ENCODE measurements at regions not wholly inside any gene's neighbourhood (a gene's known extent, or its start where the extent isn't known, plus 50 kb on each side); places are given as distances from the start of the nearest gene placed in this dataset.

GRCh38 chr20:57849521-57850215 is 139.9 kb upstream of the PMEPA1 start:
- H3K9me3 ChIP-seq (ENCODE audit: low read length), result no peaks in the 10 kb centered on the region
- no peak overlapping the region for H3K27ac ChIP-seq (ENCODE audit: low read length)
- H4K20me1 ChIP-seq (ENCODE audit: insufficient read depth, low read depth, low read length), result 0 out of 2 replicates have a peak, but pooled peaks cover 3% of the 10 kb centered on the region
- no peaks in the 10 kb centered on the region for H3K79me2 ChIP-seq (ENCODE audit: low read length)
- H3K4me2 ChIP-seq (ENCODE audit: low read depth, low read length, poor library complexity, severe bottlenecking), result no peak overlapping the region
- H3K27me3 ChIP-seq (ENCODE audit: low read length), result no peaks in the 10 kb centered on the region
- no peak for DNase-seq
- H3K4me3 ChIP-seq (ENCODE audit: low read length), result no peak overlapping the region
- no peaks in the 10 kb centered on the region for H3K9me2 ChIP-seq (replicated peaks; ENCODE audit: insufficient read depth, low read length)
- H3K36me3 ChIP-seq (ENCODE audit: insufficient read depth, low read length), result no peaks in the 10 kb centered on the region
- no peak overlapping the region for H2AFZ ChIP-seq (ENCODE audit: low read length)
- no peak overlapping the region for H3K9ac ChIP-seq (ENCODE audit: low read length)
- H3K4me1 ChIP-seq (ENCODE audit: low read length), result no peaks in the 10 kb centered on the region

DNA sequence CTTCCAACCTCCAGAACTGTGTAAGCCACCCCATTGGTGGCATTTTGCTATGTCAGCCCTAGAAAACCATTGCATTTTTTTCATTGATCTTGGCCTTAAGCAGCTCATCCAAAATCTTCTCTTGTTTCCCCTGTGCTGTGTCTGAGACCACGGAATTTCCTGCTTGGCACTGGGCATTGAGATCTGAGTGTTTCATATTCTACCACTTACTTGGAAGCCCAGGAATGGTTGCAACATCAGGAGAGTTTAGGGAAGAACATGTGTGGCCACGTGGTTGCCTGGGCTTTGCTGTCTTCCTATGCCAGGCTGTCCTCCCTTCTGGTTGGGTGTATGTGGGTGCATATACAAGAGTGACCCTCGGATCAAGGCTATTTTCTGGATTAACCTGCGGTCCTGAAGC is 139.3 kb upstream of the PMEPA1 start:
- Histone ChIP-seq H3K9me3 (ENCODE audit: low read length) (no peaks in the 10 kb centered on the region), H3K27me3 (ENCODE audit: low read length) (no peaks in the 10 kb centered on the region)
- no peak for DNase-seq

GRCh38 chr20:57848282-57848681 is 138.5 kb upstream of the PMEPA1 start:
- no peaks in the 10 kb centered on the region for H3K9me3 ChIP-seq (ENCODE audit: low read length)
- H3K79me2 ChIP-seq (ENCODE audit: low read length), result no peaks in the 10 kb centered on the region
- no peak overlapping the region for H3K27ac ChIP-seq (ENCODE audit: low read length)
- no peaks in the 10 kb centered on the region for H3K9me2 ChIP-seq (replicated peaks; ENCODE audit: insufficient read depth, low read length)
- H3K4me3 ChIP-seq (ENCODE audit: low read length), result no peak overlapping the region
- H3K27me3 ChIP-seq (ENCODE audit: low read length), result no peaks in the 10 kb centered on the region
- H3K9ac ChIP-seq (ENCODE audit: low read length), result no peak overlapping the region
- no peak overlapping the region for H2AFZ ChIP-seq (ENCODE audit: low read length)
- no peaks in the 10 kb centered on the region for H3K4me1 ChIP-seq (ENCODE audit: low read length)
- no peak for DNase-seq
- H3K36me3 ChIP-seq (ENCODE audit: insufficient read depth, low read length), result no peaks in the 10 kb centered on the region
- H3K4me2 ChIP-seq (ENCODE audit: low read depth, low read length, poor library complexity, severe bottlenecking), result no peak overlapping the region
- H4K20me1 ChIP-seq (ENCODE audit: insufficient read depth, low read depth, low read length), result 0 out of 2 replicates have a peak, but pooled peaks cover under 1% of the 10 kb centered on the region

More for the DNA sequence above, 139.3 kb upstream of the PMEPA1 start:
- Histone ChIP-seq H3K9ac (ENCODE audit: low read length) (no peak overlapping the region), H3K27ac (ENCODE audit: low read length) (no peak overlapping the region), H3K9me2 (replicated peaks; ENCODE audit: insufficient read depth, low read length) (no peaks in the 10 kb centered on the region), H2AFZ (ENCODE audit: low read length) (no peak overlapping the region), H4K20me1 (ENCODE audit: insufficient read depth, low read depth, low read length) (0 out of 2 replicates have a peak, but pooled peaks cover 3% of the 10 kb centered on the region), H3K4me1 (ENCODE audit: low read length) (no peaks in the 10 kb centered on the region), H3K4me2 (ENCODE audit: low read depth, low read length, poor library complexity, severe bottlenecking) (no peak overlapping the region), H3K4me3 (ENCODE audit: low read length) (no peak overlapping the region), H3K79me2 (ENCODE audit: low read length) (no peaks in the 10 kb centered on the region), H3K36me3 (ENCODE audit: insufficient read depth, low read length) (no peaks in the 10 kb centered on the region)

- Histone ChIP-seq H3K9me2 (replicated peaks; ENCODE audit: insufficient read depth, low read length) (no peaks in the 10 kb centered on the region), H3K9ac (ENCODE audit: low read length) (no peak overlapping the region), H3K27ac (ENCODE audit: low read length) (no peak overlapping the region), H3K79me2 (ENCODE audit: low read length) (no peaks in the 10 kb centered on the region), H3K4me1 (ENCODE audit: low read length) (no peaks in the 10 kb centered on the region), H4K20me1 (ENCODE audit: insufficient read depth, low read depth, low read length) (no peaks in the 10 kb centered on the region), H3K9me3 (ENCODE audit: low read length) (no peaks in the 10 kb centered on the region), H3K4me3 (ENCODE audit: low read length) (no peak overlapping the region), H3K4me2 (ENCODE audit: low read depth, low read length, poor library complexity, severe bottlenecking) (no peak overlapping the region), H3K27me3 (ENCODE audit: low read length) (no peaks in the 10 kb centered on the region), H3K36me3 (ENCODE audit: insufficient read depth, low read length) (no peaks in the 10 kb centered on the region), H2AFZ (ENCODE audit: low read length) (no peak overlapping the region)
- DNase-seq, result no peak
Measured at GRCh38 chr20:57847104-57847503, 137.3 kb upstream of the PMEPA1 start.

- Histone ChIP-seq H4K20me1 (ENCODE audit: insufficient read depth, low read depth, low read length) (no peaks in the 10 kb centered on the region), H3K27me3 (ENCODE audit: low read length) (no peaks in the 10 kb centered on the region), H3K9ac (ENCODE audit: low read length) (no peak overlapping the region), H3K4me3 (ENCODE audit: low read length) (no peak overlapping the region), H3K4me1 (ENCODE audit: low read length) (no peaks in the 10 kb centered on the region), H3K4me2 (ENCODE audit: low read depth, low read length, poor library complexity, severe bottlenecking) (no peak overlapping the region), H3K9me2 (replicated peaks; ENCODE audit: insufficient read depth, low read length) (no peaks in the 10 kb centered on the region), H2AFZ (ENCODE audit: low read length) (no peak overlapping the region), H3K9me3 (ENCODE audit: low read length) (no peaks in the 10 kb centered on the region), H3K36me3 (ENCODE audit: insufficient read depth, low read length) (no peaks in the 10 kb centered on the region), H3K27ac (ENCODE audit: low read length) (no peak overlapping the region), H3K79me2 (ENCODE audit: low read length) (no peaks in the 10 kb centered on the region)
- no peak for DNase-seq
Measured at GRCh38 chr20:57844626-57845596, 135.1 kb upstream of the PMEPA1 start.

DNA sequence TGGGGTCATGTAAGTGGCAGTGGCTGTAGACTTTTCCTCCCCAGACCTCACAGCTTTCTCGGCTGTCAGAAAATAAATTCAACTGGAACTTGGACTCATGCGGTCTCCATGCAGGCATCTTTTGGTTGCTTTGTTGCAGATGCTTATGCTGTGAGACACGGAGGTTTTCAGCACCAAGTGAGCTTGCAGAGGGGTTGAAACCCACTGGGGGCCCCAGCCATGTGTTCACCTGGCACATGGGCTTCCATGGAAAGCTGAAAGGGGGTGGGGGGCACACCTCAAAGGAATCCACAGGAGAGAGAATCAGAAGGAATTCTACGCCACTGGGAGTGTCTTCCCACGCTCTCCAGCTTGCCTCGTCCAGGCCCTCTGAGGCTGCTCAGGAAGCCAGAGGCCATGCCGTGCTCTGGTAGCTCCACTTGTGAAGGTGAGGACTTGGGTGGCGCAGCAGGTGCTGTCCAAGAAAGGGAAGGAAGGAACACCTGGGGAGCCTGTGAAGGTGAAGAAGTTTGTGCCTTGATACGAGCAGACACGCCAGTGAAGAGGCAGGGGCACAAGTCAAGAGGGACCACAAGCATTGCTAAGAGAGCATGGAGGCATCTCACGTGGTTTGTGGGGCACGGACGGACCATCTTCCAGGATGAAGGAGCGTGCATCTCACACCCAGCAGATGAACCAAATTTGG is 134.3 kb upstream of the PMEPA1 start:
- H3K4me1 ChIP-seq (ENCODE audit: low read length), result no peaks in the 10 kb centered on the region

DNA sequence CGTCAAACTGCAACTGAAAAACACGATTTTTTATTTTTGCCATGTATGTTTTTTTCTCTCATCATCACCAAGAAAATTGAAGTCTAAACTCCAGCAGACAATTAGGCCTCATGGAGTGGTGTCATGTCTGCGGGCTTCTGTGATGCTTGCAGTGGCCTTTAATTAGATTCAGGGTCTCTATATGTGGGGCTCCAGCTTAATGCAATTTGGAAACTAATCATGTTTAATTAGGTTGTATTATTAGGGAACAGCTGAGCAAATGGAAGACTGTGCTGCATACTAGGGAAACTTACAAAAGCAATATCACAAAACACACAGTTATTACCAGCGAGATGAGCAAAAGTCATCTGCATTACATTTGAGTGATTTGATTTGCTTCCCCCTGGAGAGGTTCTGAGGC is 132.9 kb upstream of the PMEPA1 start:
- no peaks in the 10 kb centered on the region for H3K4me1 ChIP-seq (ENCODE audit: low read length)
- no peak for DNase-seq

More for the DNA sequence above, 134.3 kb upstream of the PMEPA1 start:
- no peak overlapping the region for H3K4me2 ChIP-seq (ENCODE audit: low read depth, low read length, poor library complexity, severe bottlenecking)
- no peaks in the 10 kb centered on the region for H4K20me1 ChIP-seq (ENCODE audit: insufficient read depth, low read depth, low read length)
- H3K79me2 ChIP-seq (ENCODE audit: low read length), result no peaks in the 10 kb centered on the region
- H3K36me3 ChIP-seq (ENCODE audit: insufficient read depth, low read length), result no peaks in the 10 kb centered on the region
- H3K4me3 ChIP-seq (ENCODE audit: low read length), result no peak overlapping the region
- H3K9me3 ChIP-seq (ENCODE audit: low read length), result no peaks in the 10 kb centered on the region
- no peaks in the 10 kb centered on the region for H3K27me3 ChIP-seq (ENCODE audit: low read length)
- no peak overlapping the region for H3K9ac ChIP-seq (ENCODE audit: low read length)
- no peaks in the 10 kb centered on the region for H3K9me2 ChIP-seq (replicated peaks; ENCODE audit: insufficient read depth, low read length)
- DNase-seq, result no peak
- no peak overlapping the region for H2AFZ ChIP-seq (ENCODE audit: low read length)
- H3K27ac ChIP-seq (ENCODE audit: low read length), result no peak overlapping the region

More for the DNA sequence above, 132.9 kb upstream of the PMEPA1 start:
- Histone ChIP-seq H3K27ac (ENCODE audit: low read length) (no peak overlapping the region), H3K9me3 (ENCODE audit: low read length) (no peaks in the 10 kb centered on the region), H2AFZ (ENCODE audit: low read length) (no peak overlapping the region), H3K27me3 (ENCODE audit: low read length) (no peaks in the 10 kb centered on the region), H3K79me2 (ENCODE audit: low read length) (no peaks in the 10 kb centered on the region), H3K9ac (ENCODE audit: low read length) (no peak overlapping the region), H3K4me2 (ENCODE audit: low read depth, low read length, poor library complexity, severe bottlenecking) (no peak overlapping the region), H4K20me1 (ENCODE audit: insufficient read depth, low read depth, low read length) (no peaks in the 10 kb centered on the region), H3K4me3 (ENCODE audit: low read length) (no peak overlapping the region), H3K9me2 (replicated peaks; ENCODE audit: insufficient read depth, low read length) (no peaks in the 10 kb centered on the region), H3K36me3 (ENCODE audit: insufficient read depth, low read length) (no peaks in the 10 kb centered on the region)

Measured in Karpas-422 (cell line).